ENCODE measurements at regions not wholly inside any gene's neighbourhood (a gene's known extent, or its start where the extent isn't known, plus 50 kb on each side); places are given as distances from the start of the nearest gene placed in this dataset.

DNA sequence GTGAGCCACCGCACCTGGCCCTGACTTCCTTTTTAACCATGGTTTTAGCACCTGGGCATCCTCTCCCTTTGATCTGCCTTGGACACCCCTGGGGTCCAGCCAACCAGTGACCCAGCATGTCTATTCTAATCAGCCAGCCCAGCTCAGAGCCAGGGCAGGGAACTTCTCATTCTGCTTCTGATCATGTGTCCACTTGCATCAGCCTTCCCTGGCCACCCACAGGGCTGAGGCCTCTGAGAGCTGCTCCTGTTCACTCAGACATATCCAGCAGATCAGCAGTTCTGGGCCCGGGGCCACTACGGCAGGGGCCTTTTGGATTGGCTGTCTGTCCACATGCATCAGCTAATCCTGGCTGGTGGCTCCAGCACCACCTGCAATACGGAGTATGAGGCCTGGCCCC is 117.9 kb upstream of the MAP1LC3B2 start:
- H3K4me1 ChIP-seq (ENCODE audit: control insufficient read depth in 2 of 2, insufficient read depth in 2 of 2, low read length in 2 of 2), result peaks cover 0 to 18% of the 10 kb centered on the region in 2 donors
- H3K9me3 ChIP-seq (ENCODE audit: control extremely low read depth in 1 of 3, control insufficient read depth in 2 of 3, insufficient read depth in 1 of 3, low read length in 2 of 3), result peaks cover 0 to 9% (median 3%) of the 10 kb centered on the region in 3 donors
- TF ChIP-seq EZH2 (IDR thresholded peaks at IDR 0.05; ENCODE audit: borderline replicate concordance, insufficient read depth, low read depth, low read length, poor library complexity, severe bottlenecking), result no peak
- TF ChIP-seq CTCF (IDR thresholded peaks at IDR 0.05), result no peak
- DNase-seq (no peak), ATAC-seq (ENCODE audit: low read depth) (no peak)
- Mint-ChIP-seq H3K27ac (no peak overlapping the region), H3K4me3 (no peak overlapping the region), H3K27me3 (peaks cover 3% of the 10 kb centered on the region), H3K4me1 (peaks cover 9% of the 10 kb centered on the region), H3K9me3 (ENCODE audit: insufficient read depth) (no peaks in the 10 kb centered on the region)
- 73% methylated on average over 4 of the region's 4 CpGs for WGBS (ENCODE audit: insufficient coverage)
- no peak overlapping the region for H3K9ac ChIP-seq (ENCODE audit: low read length)
- H3K27ac ChIP-seq (ENCODE audit: low read length in 2 of 2), result no peak overlapping the region
- ChIA-PET POLR2A (no interaction called here), CTCF (no interaction called here)
- H3K4me2 ChIP-seq (replicated peaks; ENCODE audit: low read depth, low read length, poor library complexity, severe bottlenecking), result no peak overlapping the region
- H2AFZ ChIP-seq (ENCODE audit: insufficient read depth, low read depth, low read length, poor library complexity, severe bottlenecking), result no peak overlapping the region
- no peaks in the 10 kb centered on the region for H3K79me2 ChIP-seq (ENCODE audit: control insufficient read depth, insufficient read depth, low read length)
- intact Hi-C loops (cut with micrococcal nuclease), result no loop called here
- no peaks in the 10 kb centered on the region for H4K20me1 ChIP-seq (ENCODE audit: control insufficient read depth, insufficient read depth, low read length, poor library complexity, severe bottlenecking)
- no peak overlapping the region for H3K4me3 ChIP-seq (ENCODE audit: control extremely low read depth in 1 of 5, extremely low read depth in 1 of 5, insufficient read depth in 1 of 5, low read depth in 2 of 5, low read length in 4 of 5)
- no peaks in the 10 kb centered on the region for H3K36me3 ChIP-seq (replicated peaks in 1 of 2; ENCODE audit: control extremely low read depth in 1 of 2, control insufficient read depth in 1 of 2, extremely low read depth in 1 of 2, insufficient read depth in 2 of 2, low read length in 1 of 2)
- H3K27me3 ChIP-seq (replicated peaks in 1 of 4; ENCODE audit: control extremely low read depth in 1 of 4, control insufficient read depth in 3 of 4, insufficient read depth in 4 of 4, low read length in 3 of 4), result no peaks in the 10 kb centered on the region

DNA sequence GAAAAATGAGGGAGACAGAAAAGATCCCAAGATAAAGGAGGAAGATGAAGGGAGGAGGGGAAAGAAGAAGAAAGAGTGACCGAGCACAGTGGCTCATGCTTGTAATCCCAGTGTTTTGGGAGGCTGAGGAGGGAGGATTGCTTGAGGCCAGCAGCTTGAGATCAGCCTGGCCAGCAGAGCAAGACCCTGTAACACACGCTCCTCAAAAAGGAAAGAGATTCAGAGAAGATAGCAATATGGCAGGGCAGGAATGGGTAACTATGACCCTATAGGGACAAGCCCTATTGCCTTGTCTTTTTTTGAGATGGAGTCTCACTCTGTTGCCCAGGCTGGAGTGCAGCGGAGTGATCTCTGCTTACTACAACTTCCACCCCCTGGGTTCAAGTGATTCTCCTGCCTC is 116.9 kb upstream of the MAP1LC3B2 start:
- no peak for TF ChIP-seq CTCF (IDR thresholded peaks at IDR 0.05)
- TF ChIP-seq EZH2 (IDR thresholded peaks at IDR 0.05; ENCODE audit: borderline replicate concordance, insufficient read depth, low read depth, low read length, poor library complexity, severe bottlenecking), result no peak
- Histone ChIP-seq H3K79me2 (ENCODE audit: control insufficient read depth, insufficient read depth, low read length) (no peaks in the 10 kb centered on the region), H3K4me3 (ENCODE audit: control extremely low read depth in 1 of 5, extremely low read depth in 1 of 5, insufficient read depth in 1 of 5, low read depth in 2 of 5, low read length in 4 of 5) (no peak overlapping the region), H3K36me3 (replicated peaks in 1 of 2; ENCODE audit: control extremely low read depth in 1 of 2, control insufficient read depth in 1 of 2, extremely low read depth in 1 of 2, insufficient read depth in 2 of 2, low read length in 1 of 2) (no peaks in the 10 kb centered on the region), H3K9me3 (ENCODE audit: control extremely low read depth in 1 of 3, control insufficient read depth in 2 of 3, insufficient read depth in 1 of 3, low read length in 2 of 3) (peaks cover 0 to 9% (median 3%) of the 10 kb centered on the region in 3 donors), H3K9ac (ENCODE audit: low read length) (no peak overlapping the region), H3K4me2 (replicated peaks; ENCODE audit: low read depth, low read length, poor library complexity, severe bottlenecking) (no peak overlapping the region), H4K20me1 (ENCODE audit: control insufficient read depth, insufficient read depth, low read length, poor library complexity, severe bottlenecking) (no peaks in the 10 kb centered on the region), H3K27ac (ENCODE audit: low read length in 2 of 2) (no peak overlapping the region), H3K27me3 (replicated peaks in 1 of 4; ENCODE audit: control extremely low read depth in 1 of 4, control insufficient read depth in 3 of 4, insufficient read depth in 4 of 4, low read length in 3 of 4) (no peaks in the 10 kb centered on the region), H2AFZ (ENCODE audit: insufficient read depth, low read depth, low read length, poor library complexity, severe bottlenecking) (no peak overlapping the region), H3K4me1 (ENCODE audit: control insufficient read depth in 2 of 2, insufficient read depth in 2 of 2, low read length in 2 of 2) (peaks cover 0 to 18% of the 10 kb centered on the region in 2 donors)
- intact Hi-C loops (cut with micrococcal nuclease), result no loop called here
- CTCF ChIA-PET, result interaction anchor here (0.6 kb wide), 1 partner anchor 201 kb away, joined by 3 read pairs; no protein-coding TSS in a partner anchor
- DNase-seq (no peak), ATAC-seq (ENCODE audit: low read depth) (no peak)
- WGBS (ENCODE audit: insufficient coverage), result 97% methylated on average over 3 of the region's 3 CpGs
- peaks cover 9% of the 10 kb centered on the region for H3K4me1 Mint-ChIP-seq
- H3K9me3 Mint-ChIP-seq (ENCODE audit: insufficient read depth), result no peaks in the 10 kb centered on the region
- H3K27me3 Mint-ChIP-seq, result peaks cover 3% of the 10 kb centered on the region
- no peak overlapping the region for H3K27ac Mint-ChIP-seq
- no peak overlapping the region for H3K4me3 Mint-ChIP-seq
- POLR2A ChIA-PET, result no interaction called here

Data from B cell (primary cell).